GM12878 (cell line): ENCODE measurements at regions not wholly inside any gene's neighbourhood (a gene's known extent, or its start where the extent isn't known, plus 50 kb on each side); places are given as distances from the start of the nearest gene placed in this dataset.

Experiments
- EP300 ChIP-seq, 2 experiments: fragments of 150-350 bp in 1 of 2; IDR thresholded peaks; 2 replicates each; pipeline ENCODE4 v1.6.1; 2011 to 2012; ENCODE audit warnings: low read depth in 2 of 2, low read length in 2 of 2, borderline replicate concordance in 1 of 2, improper control_type of control experiment in 1 of 2, inconsistent platforms in 1 of 2; ENCODE audit not compliant: control insufficient read depth in 1 of 2
- RAD21 ChIP-seq: IDR thresholded peaks from 2 replicates; pipeline ENCODE4 v1.6.1; 2011; ENCODE audit warnings: mild to moderate bottlenecking, low read depth, low read length, moderate library complexity; ENCODE audit not compliant: insufficient read depth
- TF ChIP-seq, protein P1 (sequence below), 3 experiments: IDR thresholded peaks in 2 of 3; conservative IDR thresholded peaks in 1 of 3; 2 replicates each; pipeline ENCODE4 v1.5.1; 2011; ENCODE audit warnings: low read depth in 3 of 3, low read length in 3 of 3, mild to moderate bottlenecking in 3 of 3, control low read depth in 2 of 3, moderate library complexity in 2 of 3, inconsistent platforms in 1 of 3, mixed read lengths in 1 of 3; ENCODE audit not compliant: control insufficient read depth in 2 of 3, insufficient read depth in 1 of 3; ENCODE audit errors: extremely low read depth in 1 of 3

DNA sequence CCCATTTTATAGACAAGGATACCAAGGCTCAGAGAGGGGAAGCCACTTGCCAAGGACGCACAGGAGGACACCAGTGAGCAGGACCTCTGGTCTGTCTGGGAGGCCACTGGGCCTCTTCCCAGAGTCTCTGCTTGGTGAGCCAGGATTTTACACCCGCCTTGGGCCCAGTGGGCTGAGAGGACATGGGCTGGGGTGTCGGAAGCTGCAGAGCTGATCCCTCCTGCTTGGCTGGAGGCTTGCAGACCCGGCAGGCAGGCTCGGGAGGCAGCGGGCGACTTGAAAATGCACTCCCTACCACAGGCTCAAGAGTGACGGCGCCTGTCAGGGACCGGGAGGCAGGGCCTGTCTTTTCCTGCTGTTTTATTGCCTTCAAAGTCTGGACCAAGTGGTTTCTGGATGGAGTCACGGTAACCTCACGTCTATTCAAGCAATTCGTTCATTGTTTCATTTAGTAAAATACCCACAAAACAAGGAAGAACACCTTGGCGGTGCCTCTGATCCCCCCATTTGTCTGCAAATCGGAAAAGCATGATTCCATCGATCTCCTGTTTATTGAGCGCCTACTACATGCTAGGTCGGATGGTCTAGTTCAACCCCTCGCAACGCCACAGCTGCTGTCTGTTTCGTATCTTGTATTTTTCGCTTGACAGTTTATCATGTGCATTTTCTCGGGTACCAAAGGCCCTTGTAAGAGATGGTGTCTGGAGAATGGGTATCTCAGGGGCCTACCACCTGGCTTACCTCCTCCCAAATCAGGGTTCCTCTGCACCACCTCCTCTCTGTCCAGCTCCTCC is 108.1 kb upstream of the IER5L start:
- TF ChIP-seq, protein P1, sequence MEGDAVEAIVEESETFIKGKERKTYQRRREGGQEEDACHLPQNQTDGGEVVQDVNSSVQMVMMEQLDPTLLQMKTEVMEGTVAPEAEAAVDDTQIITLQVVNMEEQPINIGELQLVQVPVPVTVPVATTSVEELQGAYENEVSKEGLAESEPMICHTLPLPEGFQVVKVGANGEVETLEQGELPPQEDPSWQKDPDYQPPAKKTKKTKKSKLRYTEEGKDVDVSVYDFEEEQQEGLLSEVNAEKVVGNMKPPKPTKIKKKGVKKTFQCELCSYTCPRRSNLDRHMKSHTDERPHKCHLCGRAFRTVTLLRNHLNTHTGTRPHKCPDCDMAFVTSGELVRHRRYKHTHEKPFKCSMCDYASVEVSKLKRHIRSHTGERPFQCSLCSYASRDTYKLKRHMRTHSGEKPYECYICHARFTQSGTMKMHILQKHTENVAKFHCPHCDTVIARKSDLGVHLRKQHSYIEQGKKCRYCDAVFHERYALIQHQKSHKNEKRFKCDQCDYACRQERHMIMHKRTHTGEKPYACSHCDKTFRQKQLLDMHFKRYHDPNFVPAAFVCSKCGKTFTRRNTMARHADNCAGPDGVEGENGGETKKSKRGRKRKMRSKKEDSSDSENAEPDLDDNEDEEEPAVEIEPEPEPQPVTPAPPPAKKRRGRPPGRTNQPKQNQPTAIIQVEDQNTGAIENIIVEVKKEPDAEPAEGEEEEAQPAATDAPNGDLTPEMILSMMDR (IDR thresholded peaks at IDR 0.05 in 2 of 3, conservative IDR thresholded peaks at IDR 0.05 in 1 of 3; ENCODE audit: control insufficient read depth in 2 of 3, extremely low read depth in 1 of 3, insufficient read depth in 1 of 3, low read depth in 3 of 3, low read length in 3 of 3), result no peak
- TF ChIP-seq EP300 (IDR thresholded peaks at IDR 0.05; ENCODE audit: borderline replicate concordance in 1 of 2, control insufficient read depth in 1 of 2, low read depth in 2 of 2, low read length in 2 of 2) (no peak), RAD21 (no peak)
